ENCODE measurements at regions not wholly inside any gene's neighbourhood (a gene's known extent, or its start where the extent isn't known, plus 50 kb on each side); places are given as distances from the start of the nearest gene placed in this dataset.

GRCh38 chr1:173405281-173405680 lies 71.9 kb upstream of the PRDX6 start:
- no peak for TF ChIP-seq GATAD2B (conservative IDR thresholded peaks at IDR 0.05; ENCODE audit: low read depth)
- no peak for TF ChIP-seq RFX5 (IDR thresholded peaks at IDR 0.05; ENCODE audit: low read depth, low read length)
- TF ChIP-seq ELK1 (IDR thresholded peaks at IDR 0.05; ENCODE audit: low read depth, low read length) = no peak
- TF ChIP-seq CTCF (IDR thresholded peaks at IDR 0.05 in 2 of 3, conservative IDR thresholded peaks at IDR 0.05 in 1 of 3; ENCODE audit: control insufficient read depth in 2 of 3, extremely low read depth in 1 of 3, insufficient read depth in 1 of 3, low read depth in 3 of 3, low read length in 3 of 3) = no peak
- no peak for TF ChIP-seq CREB1 (IDR thresholded peaks at IDR 0.05; ENCODE audit: low read depth)
- TF ChIP-seq ASH2L (IDR thresholded peaks at IDR 0.05; ENCODE audit: borderline replicate concordance, low read depth) = no peak
- TF ChIP-seq NRF1 (conservative IDR thresholded peaks at IDR 0.05; ENCODE audit: low read depth, low read length) = no peak
- TF ChIP-seq TCF7 (IDR thresholded peaks at IDR 0.05; ENCODE audit: borderline replicate concordance) = no peak
- TF ChIP-seq HDAC2 (IDR thresholded peaks at IDR 0.05) = no peak

Data from GM12878 (cell line).